Keratinocyte (primary cell): ENCODE measurements at regions not wholly inside any gene's neighbourhood (a gene's known extent, or its start where the extent isn't known, plus 50 kb on each side); places are given as distances from the start of the nearest gene placed in this dataset.

Experiments
- DNase-seq: peaks from one replicate; pipeline ENCODE4 v3.0.0-alpha.2; 2011; ENCODE audit warnings: low read depth, missing footprints, low spot score
- FAIRE-seq: peaks from 2 replicates; lab custom pipeline; 2011; peaks lifted over from hg19 to GRCh38; lab: Jason Lieb, UNC
- H2AFZ ChIP-seq: 2 replicates; pipeline ENCODE4 v1.6.0; 2012; ENCODE audit warnings: low read length, control low read depth, inconsistent platforms; ENCODE audit not compliant: control insufficient read depth
- H3K27ac ChIP-seq: 2 replicates; pipeline ENCODE4 v1.5.1; 2011; ENCODE audit warnings: low read length; ENCODE audit not compliant: control insufficient read depth, insufficient read depth
- H3K27me3 ChIP-seq: 3 replicates; pipeline ENCODE4 v1.6.0; 2011; ENCODE audit warnings: low read length; ENCODE audit not compliant: control insufficient read depth, insufficient read depth; ENCODE audit errors: extremely low read depth
- H3K36me3 ChIP-seq, 2 experiments: 2 replicates in 1 of 2; 3 replicates in 1 of 2; pipeline ENCODE4 v1.5.1; 2011; ENCODE audit warnings: low read length in 2 of 2, mild to moderate bottlenecking in 1 of 2; ENCODE audit not compliant: control insufficient read depth in 2 of 2, insufficient read depth in 2 of 2; ENCODE audit errors: extremely low read depth in 1 of 2
- H3K4me1 ChIP-seq: 3 replicates; pipeline ENCODE4 v1.5.1; 2011; ENCODE audit warnings: low read length; ENCODE audit not compliant: control insufficient read depth, insufficient read depth; ENCODE audit errors: extremely low read depth
- H3K4me2 ChIP-seq: 3 replicates; pipeline ENCODE4 v1.6.0; 2011; ENCODE audit warnings: low read depth, low read length; ENCODE audit not compliant: control insufficient read depth, insufficient read depth; ENCODE audit errors: extremely low read depth
- H3K4me3 ChIP-seq, 3 experiments: fragments of 200-600 bp in 1 of 3; sonication (generic) in 1 of 3; 2 replicates in 2 of 3; 3 replicates in 1 of 3; pipeline ENCODE4 v1.5.1; 2011 to 2016; ENCODE audit warnings: low read length in 3 of 3, mild to moderate bottlenecking in 3 of 3, control low read depth in 2 of 3, inconsistent platforms in 1 of 3, low read depth in 1 of 3, mixed read lengths in 1 of 3, mixed run types in 1 of 3, moderate library complexity in 1 of 3; ENCODE audit not compliant: control insufficient read depth in 2 of 3, insufficient read depth in 2 of 3; ENCODE audit errors: extremely low read depth in 1 of 3
- H3K79me2 ChIP-seq: 2 replicates; pipeline ENCODE4 v1.6.0; 2012; ENCODE audit warnings: low read length; ENCODE audit not compliant: control insufficient read depth, insufficient read depth
- H3K9ac ChIP-seq: 3 replicates; pipeline ENCODE4 v1.6.0; 2011; ENCODE audit warnings: low read length; ENCODE audit not compliant: control insufficient read depth, insufficient read depth; ENCODE audit errors: extremely low read depth
- H3K9me1 ChIP-seq: 3 replicates; pipeline ENCODE4 v1.6.0; 2011; ENCODE audit warnings: low read length; ENCODE audit not compliant: control insufficient read depth, insufficient read depth; ENCODE audit errors: extremely low read depth
- H3K9me3 ChIP-seq: 2 replicates; pipeline ENCODE4 v1.5.1; 2012; ENCODE audit warnings: low read depth, low read length; ENCODE audit not compliant: control insufficient read depth
- H4K20me1 ChIP-seq: 3 replicates; pipeline ENCODE4 v1.6.0; 2011; ENCODE audit warnings: low read length; ENCODE audit not compliant: control insufficient read depth, insufficient read depth; ENCODE audit errors: extremely low read depth
- EZH2 ChIP-seq: IDR thresholded peaks from one replicate; pipeline ENCODE4 v1.6.1; 2012; ENCODE audit warnings: inconsistent platforms, mild to moderate bottlenecking, low read length, moderate library complexity
- dilution Hi-C: fragments of 300-500 bp; cut with MboI; formaldehyde crosslinking; loops from one replicate; pipeline ENCODE4 v1.7.0; 2020; ENCODE audit warnings: low sequenced_read_pairs; ENCODE audit not compliant: extremely low pct_ligation_motif_present
- TF ChIP-seq, protein P1 (sequence below), 3 experiments: IDR thresholded peaks in 1 of 3; conservative IDR thresholded peaks in 1 of 3; optimal IDR thresholded peaks in 1 of 3; 2 replicates in 2 of 3; 3 replicates in 1 of 3; pipeline versions ENCODE3 to v1.5.1; 2011; ENCODE audit warnings: low read length in 3 of 3, mild to moderate bottlenecking in 3 of 3, moderate library complexity in 2 of 3, control low read depth in 1 of 3, inconsistent platforms in 1 of 3; ENCODE audit not compliant: insufficient read depth in 2 of 3; ENCODE audit errors: extremely low read depth in 1 of 3

DNA sequence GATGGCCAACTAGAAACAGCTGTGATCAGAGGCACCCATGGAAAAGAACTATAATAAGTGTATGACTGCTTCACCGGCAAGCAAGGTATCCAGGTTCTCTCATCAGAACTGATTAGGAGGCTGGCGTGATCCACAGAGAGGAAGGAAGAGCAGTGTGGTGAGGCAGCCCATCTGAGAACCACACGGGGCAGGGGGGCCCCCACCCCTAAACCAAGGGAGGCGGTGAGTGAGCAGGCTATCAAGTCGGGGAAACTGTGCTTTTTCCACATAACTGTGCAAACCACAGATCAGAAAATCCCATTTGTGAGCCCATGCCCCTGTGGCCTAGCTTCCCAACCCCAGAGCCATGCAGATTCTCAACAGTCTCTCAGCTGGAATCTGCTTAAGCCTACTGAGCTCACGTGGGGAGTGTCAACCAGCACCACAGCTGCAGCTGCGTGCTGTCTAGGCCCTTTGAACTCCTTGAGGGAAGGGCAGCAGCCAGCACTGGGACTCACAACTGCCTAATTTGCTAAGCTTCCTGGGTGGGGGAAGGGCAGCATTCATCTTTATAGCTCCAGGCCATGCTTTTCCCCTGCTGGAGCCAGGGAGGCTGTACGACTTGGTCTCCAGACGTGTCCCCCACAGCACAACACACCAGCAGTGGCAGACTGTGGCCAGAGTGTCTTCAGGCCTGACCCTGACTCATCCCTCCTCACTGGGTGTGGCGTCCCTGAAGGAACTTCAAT lies 444.4 kb upstream of the ATP2B1 start:
- no peak overlapping the region for H3K4me2 ChIP-seq

DNA sequence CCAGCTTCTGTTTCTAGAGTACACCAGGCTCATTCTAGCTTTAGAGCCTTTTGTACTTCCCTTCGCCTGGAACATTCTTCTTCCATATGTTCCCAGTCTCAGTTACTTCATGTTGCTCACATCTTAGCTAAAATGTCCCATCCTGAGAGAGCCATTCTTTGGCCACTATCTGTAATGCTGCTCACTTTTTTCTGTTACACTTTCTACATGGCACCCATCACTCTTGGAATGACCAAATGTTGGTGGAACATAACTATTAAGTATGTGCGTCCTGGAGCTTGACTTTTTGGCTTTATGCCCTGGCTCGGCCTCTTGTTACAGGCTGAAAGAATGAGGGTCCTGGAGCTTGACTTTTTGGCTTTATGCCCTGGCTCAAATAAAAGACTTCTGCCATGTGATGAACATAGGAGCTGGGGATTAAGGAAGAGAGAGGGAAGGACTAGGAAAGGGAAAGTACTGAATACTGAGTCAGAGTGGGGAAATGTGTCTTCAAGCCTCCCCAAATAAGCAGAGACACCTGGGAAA lies 442.9 kb upstream of the ATP2B1 start:
- H3K9ac ChIP-seq = no peak overlapping the region
- no peak overlapping the region for H3K27ac ChIP-seq
- no peaks in the 10 kb centered on the region for H3K9me1 ChIP-seq
- H2AFZ ChIP-seq = no peak overlapping the region
- H3K27me3 ChIP-seq = no peaks in the 10 kb centered on the region
- no peak for DNase-seq
- H3K9me3 ChIP-seq = no peaks in the 10 kb centered on the region
- no peaks in the 10 kb centered on the region for H3K79me2 ChIP-seq
- dilution Hi-C loops = no loop called here
- TF ChIP-seq, protein P1, sequence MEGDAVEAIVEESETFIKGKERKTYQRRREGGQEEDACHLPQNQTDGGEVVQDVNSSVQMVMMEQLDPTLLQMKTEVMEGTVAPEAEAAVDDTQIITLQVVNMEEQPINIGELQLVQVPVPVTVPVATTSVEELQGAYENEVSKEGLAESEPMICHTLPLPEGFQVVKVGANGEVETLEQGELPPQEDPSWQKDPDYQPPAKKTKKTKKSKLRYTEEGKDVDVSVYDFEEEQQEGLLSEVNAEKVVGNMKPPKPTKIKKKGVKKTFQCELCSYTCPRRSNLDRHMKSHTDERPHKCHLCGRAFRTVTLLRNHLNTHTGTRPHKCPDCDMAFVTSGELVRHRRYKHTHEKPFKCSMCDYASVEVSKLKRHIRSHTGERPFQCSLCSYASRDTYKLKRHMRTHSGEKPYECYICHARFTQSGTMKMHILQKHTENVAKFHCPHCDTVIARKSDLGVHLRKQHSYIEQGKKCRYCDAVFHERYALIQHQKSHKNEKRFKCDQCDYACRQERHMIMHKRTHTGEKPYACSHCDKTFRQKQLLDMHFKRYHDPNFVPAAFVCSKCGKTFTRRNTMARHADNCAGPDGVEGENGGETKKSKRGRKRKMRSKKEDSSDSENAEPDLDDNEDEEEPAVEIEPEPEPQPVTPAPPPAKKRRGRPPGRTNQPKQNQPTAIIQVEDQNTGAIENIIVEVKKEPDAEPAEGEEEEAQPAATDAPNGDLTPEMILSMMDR (optimal IDR thresholded peaks at IDR 0.05 in 1 of 3, IDR thresholded peaks at IDR 0.05 in 1 of 3, conservative IDR thresholded peaks at IDR 0.05 in 1 of 3; ENCODE audit: extremely low read depth in 1 of 3, insufficient read depth in 2 of 3, low read length in 3 of 3) = no peak
- TF ChIP-seq EZH2 = no peak
- H4K20me1 ChIP-seq = no peaks in the 10 kb centered on the region
- H3K36me3 ChIP-seq = no peaks in the 10 kb centered on the region
- H3K4me3 ChIP-seq = no peak overlapping the region
- H3K4me1 ChIP-seq = no peaks in the 10 kb centered on the region
- H3K4me2 ChIP-seq = no peak overlapping the region
- FAIRE-seq = no peak

More for the DNA sequence above, 444.4 kb upstream of the ATP2B1 start:
- H3K9ac ChIP-seq = no peak overlapping the region
- no peak overlapping the region for H3K4me3 ChIP-seq
- dilution Hi-C loops = no loop called here
- H3K9me1 ChIP-seq = no peaks in the 10 kb centered on the region
- no peak overlapping the region for H3K27ac ChIP-seq
- H4K20me1 ChIP-seq = no peaks in the 10 kb centered on the region
- H3K79me2 ChIP-seq = no peaks in the 10 kb centered on the region
- H3K36me3 ChIP-seq = no peaks in the 10 kb centered on the region
- H2AFZ ChIP-seq = no peak overlapping the region
- TF ChIP-seq EZH2 = no peak
- TF ChIP-seq, protein P1 (optimal IDR thresholded peaks at IDR 0.05 in 1 of 3, IDR thresholded peaks at IDR 0.05 in 1 of 3, conservative IDR thresholded peaks at IDR 0.05 in 1 of 3; ENCODE audit: extremely low read depth in 1 of 3, insufficient read depth in 2 of 3, low read length in 3 of 3) = no peak
- H3K4me1 ChIP-seq = no peaks in the 10 kb centered on the region
- H3K27me3 ChIP-seq = no peaks in the 10 kb centered on the region
- no peaks in the 10 kb centered on the region for H3K9me3 ChIP-seq
- FAIRE-seq (no peak), DNase-seq (no peak)
